ENCODE measurements at regions not wholly inside any gene's neighbourhood (a gene's known extent, or its start where the extent isn't known, plus 50 kb on each side); places are given as distances from the start of the nearest gene placed in this dataset.

GRCh38 chr14:39957290-39957689 lies 525.1 kb upstream of the FBXO33 start:
- intact Hi-C loops (cut with DNase I) = no loop called here

GRCh38 chr14:39956372-39956771 lies 524.1 kb upstream of the FBXO33 start:
- Histone ChIP-seq H3K27ac (no peak overlapping the region), H3K36me3 (replicated peaks in 1 of 2; ENCODE audit: insufficient read depth in 1 of 2, low read depth in 2 of 2) (no peaks in the 10 kb centered on the region), H3K27me3 (no peaks in the 10 kb centered on the region), H3K9me3 (no peaks in the 10 kb centered on the region), H3K4me3 (no peak overlapping the region), H3K4me1 (no peaks in the 10 kb centered on the region)
- TF ChIP-seq POLR2A (IDR thresholded peaks at IDR 0.05) (no peak), CTCF (IDR thresholded peaks at IDR 0.05) (no peak)
- no peak for ATAC-seq
- intact Hi-C loops (cut with DNase I) = no loop called here
- 87 to 89% methylated on average over 4 of the region's 4 CpGs for whole genome bisulfite sequencing, 2 donors
- DNase-seq = no peak

More at GRCh38 chr14:39957290-39957689, 525.1 kb upstream of the FBXO33 start:
- DNase-seq = no peak
- Histone ChIP-seq H3K4me3 (no peak overlapping the region), H3K4me1 (no peaks in the 10 kb centered on the region), H3K9me3 (no peaks in the 10 kb centered on the region), H3K36me3 (replicated peaks in 1 of 2; ENCODE audit: insufficient read depth in 1 of 2, low read depth in 2 of 2) (no peaks in the 10 kb centered on the region), H3K27ac (no peak overlapping the region), H3K27me3 (no peaks in the 10 kb centered on the region)
- ATAC-seq = no peak
- WGBS, 2 donors = 65 to 67% methylated on average over 3 of the region's 3 CpGs
- TF ChIP-seq CTCF (IDR thresholded peaks at IDR 0.05) (no peak), POLR2A (IDR thresholded peaks at IDR 0.05) (no peak)

GRCh38 chr14:39948235-39948634 lies 516.0 kb upstream of the FBXO33 start:
- no peaks in the 10 kb centered on the region for H3K9me3 ChIP-seq
- no peak for DNase-seq
- ATAC-seq = no peak
- H3K27me3 ChIP-seq = no peaks in the 10 kb centered on the region
- no peaks in the 10 kb centered on the region for H3K4me1 ChIP-seq
- H3K36me3 ChIP-seq (replicated peaks in 1 of 2; ENCODE audit: insufficient read depth in 1 of 2, low read depth in 2 of 2) = no peaks in the 10 kb centered on the region
- no peak overlapping the region for H3K4me3 ChIP-seq
- H3K27ac ChIP-seq = no peak overlapping the region
- no peak for TF ChIP-seq POLR2A (IDR thresholded peaks at IDR 0.05)
- no peak for TF ChIP-seq CTCF (IDR thresholded peaks at IDR 0.05)
- WGBS, 2 donors = 51 to 67% methylated on average over 2 of the region's 2 CpGs
- intact Hi-C loops (cut with DNase I) = no loop called here

GRCh38 chr14:39946807-39947206 lies 514.6 kb upstream of the FBXO33 start:
- Histone ChIP-seq H3K27ac (no peak overlapping the region), H3K36me3 (replicated peaks in 1 of 2; ENCODE audit: insufficient read depth in 1 of 2, low read depth in 2 of 2) (no peaks in the 10 kb centered on the region), H3K4me1 (no peaks in the 10 kb centered on the region), H3K9me3 (no peaks in the 10 kb centered on the region), H3K27me3 (no peaks in the 10 kb centered on the region), H3K4me3 (no peak overlapping the region)
- ATAC-seq (no peak), DNase-seq (no peak)
- TF ChIP-seq CTCF (IDR thresholded peaks at IDR 0.05) (no peak), POLR2A (IDR thresholded peaks at IDR 0.05) (no peak)
- intact Hi-C loops (cut with DNase I) = no loop called here
- 46 to 64% methylated on average over 2 of the region's 2 CpGs for WGBS, 2 donors

- TF ChIP-seq POLR2A (IDR thresholded peaks at IDR 0.05) (no peak), CTCF (IDR thresholded peaks at IDR 0.05) (no peak)
- Histone ChIP-seq H3K36me3 (replicated peaks in 1 of 2; ENCODE audit: insufficient read depth in 1 of 2, low read depth in 2 of 2) (no peaks in the 10 kb centered on the region), H3K4me1 (no peaks in the 10 kb centered on the region), H3K4me3 (no peak overlapping the region), H3K9me3 (no peaks in the 10 kb centered on the region), H3K27me3 (no peaks in the 10 kb centered on the region), H3K27ac (no peak overlapping the region)
- no peak for DNase-seq
- intact Hi-C loops (cut with DNase I) = no loop called here
- ATAC-seq = no peak
Measured at GRCh38 chr14:39939023-39939422, 506.8 kb upstream of the FBXO33 start.
